K562 (cell line): ENCODE measurements at regions not wholly inside any gene's neighbourhood (a gene's known extent, or its start where the extent isn't known, plus 50 kb on each side); places are given as distances from the start of the nearest gene placed in this dataset.

ENCODE experiments used
- DIDO1 ChIP-seq: fragments of 450-650 bp; IDR thresholded peaks from 2 replicates; pipeline ENCODE4 v1.6.1; 2016; ENCODE audit warnings: low read depth, missing biosample characterization, missing genetic modification characterization
- MEF2D ChIP-seq: conservative IDR thresholded peaks from 2 replicates; pipeline ENCODE4 v1.6.1; 2016; ENCODE audit warnings: low read depth, missing genetic modification characterization, missing compliant biosample characterization
- POU5F1 ChIP-seq: fragments of 150-350 bp; IDR thresholded peaks from 2 replicates; pipeline ENCODE4 v1.6.1; 2014; ENCODE audit warnings: borderline replicate concordance, low read length, low read depth, mild to moderate bottlenecking; ENCODE audit not compliant: partially characterized antibody
- SMARCB1 ChIP-seq: IDR thresholded peaks from 2 replicates; pipeline ENCODE4 v1.6.1; 2011; ENCODE audit warnings: improper control_type of control experiment, low read depth; ENCODE audit not compliant: insufficient read length
- ZBTB40 ChIP-seq, 2 experiments: fragments of 450-650 bp in 1 of 2; sonication (generic) in 1 of 2; formaldehyde crosslinking in 1 of 2; IDR thresholded peaks; 2 replicates each; pipeline versions ENCODE4 v1.7.1 to v1.9.0; 2016 to 2022; ENCODE audit warnings: inconsistent platforms in 1 of 2, mild to moderate bottlenecking in 1 of 2, missing genetic modification reagents in 1 of 2

DNA sequence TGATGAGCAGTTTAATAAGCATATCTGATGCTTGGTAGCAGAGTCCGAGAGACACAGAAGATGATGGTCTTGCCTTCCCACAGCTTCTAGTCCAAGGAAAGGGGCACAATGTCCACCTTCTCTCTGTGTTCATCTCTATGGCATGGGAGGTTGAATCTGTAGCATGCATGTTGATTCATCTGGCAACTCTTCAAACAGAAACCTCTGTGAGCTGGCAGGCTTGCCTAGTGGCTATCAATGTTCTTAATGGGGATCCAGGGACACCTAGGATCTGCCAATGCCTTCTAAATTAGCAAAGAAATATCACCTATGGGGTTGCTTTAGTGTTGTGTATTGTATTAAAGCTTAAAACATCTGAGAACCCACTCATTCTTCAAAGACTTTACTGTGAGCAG, 170.8 kb downstream of the INO80D start (continued):
- TF ChIP-seq ZBTB40 (IDR thresholded peaks at IDR 0.05) (no peak), ZBTB40 (CRISPR knock-in tag; IDR thresholded peaks at IDR 0.05) (no peak), SMARCB1 (no peak), POU5F1 (no peak), MEF2D (tag) (no peak), DIDO1 (tag) (no peak)
- TF ChIP-seq, all 486 proteins: peak for 0
